Ishikawa (cell line): ENCODE measurements at regions not wholly inside any gene's neighbourhood (a gene's known extent, or its start where the extent isn't known, plus 50 kb on each side); places are given as distances from the start of the nearest gene placed in this dataset.

Source experiments
- CEBPB ChIP-seq: IDR thresholded peaks from 2 replicates; pipeline ENCODE4 v1.6.1; 2012
- CREB1 ChIP-seq: IDR thresholded peaks from 2 replicates; pipeline ENCODE4 v1.6.1; 2012; ENCODE audit warnings: low read depth
- EP300 ChIP-seq: IDR thresholded peaks from 2 replicates; pipeline ENCODE4 v1.6.1; 2012; ENCODE audit warnings: borderline replicate concordance
- FOXM1 ChIP-seq: IDR thresholded peaks from 2 replicates; pipeline ENCODE4 v1.6.1; 2012; ENCODE audit warnings: low read depth, borderline replicate concordance
- MAX ChIP-seq: IDR thresholded peaks from 2 replicates; pipeline ENCODE4 v1.6.1; 2012
- NFIC ChIP-seq: IDR thresholded peaks from 2 replicates; pipeline ENCODE4 v1.6.1; 2012
- RAD21 ChIP-seq: IDR thresholded peaks from 2 replicates; pipeline ENCODE4 v1.6.1; 2012; ENCODE audit warnings: low read depth
- TAF1 ChIP-seq: IDR thresholded peaks from 2 replicates; pipeline ENCODE4 v1.6.1; 2012; ENCODE audit warnings: low read depth, mild to moderate bottlenecking
- TCF12 ChIP-seq: IDR thresholded peaks from 2 replicates; pipeline ENCODE4 v1.6.1; 2012; ENCODE audit warnings: low read depth
- USF1 ChIP-seq: IDR thresholded peaks from 2 replicates; pipeline ENCODE4 v1.6.1; 2012
- YY1 ChIP-seq: IDR thresholded peaks from 2 replicates; pipeline ENCODE4 v1.6.1; 2012; ENCODE audit warnings: low read depth

GRCh38 chr5:69004127-69004526, 89.7 kb upstream of the SLC30A5 start:
- TF ChIP-seq YY1 (no peak), EP300 (no peak), CREB1 (no peak), NFIC (no peak), TCF12 (no peak), CEBPB (no peak), MAX (no peak), TAF1 (no peak), USF1 (no peak), RAD21 (no peak), FOXM1 (no peak)
